ENCODE measurements at regions not wholly inside any gene's neighbourhood (a gene's known extent, or its start where the extent isn't known, plus 50 kb on each side); places are given as distances from the start of the nearest gene placed in this dataset.
A peak's percentile ranks its signal among the peaks of the same experiment; 100 is the strongest.

GRCh38 chr3:177551431-177551836 lies 354.2 kb upstream of the TBL1XR1 start:
- H3K4me3 ChIP-seq (ENCODE audit: control insufficient read depth, low read depth, low read length) = no peak overlapping the region
- no peak for TF ChIP-seq CTCF (IDR thresholded peaks at IDR 0.05; ENCODE audit: control insufficient read depth, insufficient read depth, low read depth, low read length, missing control alignments)
- DNase-seq (ENCODE audit: low read depth) = no peak

- no peak for DNase-seq (ENCODE audit: low read depth)
- no peak overlapping the region for H3K4me3 ChIP-seq (ENCODE audit: control insufficient read depth, low read depth, low read length)
- TF ChIP-seq CTCF (IDR thresholded peaks at IDR 0.05; ENCODE audit: control insufficient read depth, insufficient read depth, low read depth, low read length, missing control alignments) = no peak
Measured at GRCh38 chr3:177552051-177552450, 354.8 kb upstream of the TBL1XR1 start.

GRCh38 chr3:177553012-177553411 lies 355.7 kb upstream of the TBL1XR1 start:
- no peak for TF ChIP-seq CTCF (IDR thresholded peaks at IDR 0.05; ENCODE audit: control insufficient read depth, insufficient read depth, low read depth, low read length, missing control alignments)
- DNase-seq (ENCODE audit: low read depth) = no peak
- no peak overlapping the region for H3K4me3 ChIP-seq (ENCODE audit: control insufficient read depth, low read depth, low read length)

- DNase-seq (ENCODE audit: low read depth) = no peak
- TF ChIP-seq CTCF (IDR thresholded peaks at IDR 0.05; ENCODE audit: control insufficient read depth, insufficient read depth, low read depth, low read length, missing control alignments) = no peak
- H3K4me3 ChIP-seq (ENCODE audit: control insufficient read depth, low read depth, low read length) = no peak overlapping the region
Measured at GRCh38 chr3:177553579-177553978, 356.3 kb upstream of the TBL1XR1 start.

GRCh38 chr3:177554895-177555759 lies 357.8 kb upstream of the TBL1XR1 start:
- TF ChIP-seq CTCF (IDR thresholded peaks at IDR 0.05; ENCODE audit: control insufficient read depth, insufficient read depth, low read depth, low read length, missing control alignments) = no peak
- peak; percentile 50 for DNase-seq (ENCODE audit: low read depth)
- H3K4me3 ChIP-seq (ENCODE audit: control insufficient read depth, low read depth, low read length) = no peak overlapping the region

GRCh38 chr3:177557548-177557947 lies 360.3 kb upstream of the TBL1XR1 start:
- TF ChIP-seq CTCF (IDR thresholded peaks at IDR 0.05; ENCODE audit: control insufficient read depth, insufficient read depth, low read depth, low read length, missing control alignments) = no peak
- no peak for DNase-seq (ENCODE audit: low read depth)
- no peak overlapping the region for H3K4me3 ChIP-seq (ENCODE audit: control insufficient read depth, low read depth, low read length)
